AG08395 (cell line): ENCODE measurements at regions not wholly inside any gene's neighbourhood (a gene's known extent, or its start where the extent isn't known, plus 50 kb on each side); places are given as distances from the start of the nearest gene placed in this dataset.
"Not testable (repeated sequence)": the region's sequence is repeated elsewhere in the genome, so short reads cannot be mapped to it uniquely, and the experiment has no call there.

Experiments used
- DNase-seq: peaks from one replicate; pipeline ENCODE4 v3.0.0; 2012; ENCODE audit warnings: mixed read lengths, low spot score

GRCh38 chr4:159551281-159551680 is 448.4 kb downstream of the RAPGEF2 start:
- no peak for DNase-seq

DNA sequence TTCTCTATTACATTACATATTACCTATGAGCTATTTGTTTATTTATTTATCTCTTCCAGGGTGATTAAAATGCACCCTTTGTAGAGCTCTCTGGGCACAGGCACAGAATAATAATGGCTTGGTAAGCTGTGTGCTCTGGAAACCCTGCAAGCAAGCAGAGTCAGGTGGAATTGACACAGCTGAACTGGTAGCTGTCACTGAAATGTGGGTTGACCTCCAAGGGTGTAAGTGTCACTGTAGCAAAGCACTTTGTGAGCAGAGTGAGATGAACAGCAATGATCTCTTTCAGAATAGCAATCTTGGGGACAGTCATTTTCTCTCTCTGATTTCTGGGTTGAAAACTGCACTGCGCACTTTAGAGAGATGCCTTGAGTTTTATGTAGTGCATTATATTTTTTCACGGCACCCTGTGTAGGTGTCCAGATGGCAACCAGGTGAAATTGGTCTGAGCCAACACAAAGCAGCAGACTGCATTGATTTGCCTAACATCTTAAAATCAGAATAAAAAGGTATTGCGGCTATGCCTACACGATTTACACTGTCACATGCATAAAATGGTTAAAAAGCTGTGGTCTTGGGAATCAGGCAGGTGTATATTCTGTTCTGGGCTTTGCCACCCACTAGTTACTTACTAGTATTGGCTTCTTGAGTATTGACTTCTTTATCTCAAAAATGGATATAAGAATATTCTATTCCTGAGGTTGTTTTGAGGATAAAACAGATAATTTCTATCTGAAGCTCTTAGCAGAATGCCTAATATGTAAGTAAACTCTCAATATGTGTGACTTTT is 450.3 kb downstream of the RAPGEF2 start:
- no peak for DNase-seq

- no peak for DNase-seq
Observed at GRCh38 chr4:159555873-159556272, 453.0 kb downstream of the RAPGEF2 start.

GRCh38 chr4:159562366-159562765 is 459.5 kb downstream of the RAPGEF2 start:
- no peak for DNase-seq

- no peak for DNase-seq
Observed at GRCh38 chr4:159563257-159563656, 460.4 kb downstream of the RAPGEF2 start.

GRCh38 chr4:159564615-159565014 is 461.7 kb downstream of the RAPGEF2 start:
- DNase-seq: no peak

- DNase-seq: no peak
Observed at GRCh38 chr4:159566786-159567185, 463.9 kb downstream of the RAPGEF2 start.

GRCh38 chr4:159577241-159577640 is 474.4 kb downstream of the RAPGEF2 start:
- no peak for DNase-seq

- DNase-seq: no peak
Observed at GRCh38 chr4:159582685-159583084, 479.8 kb downstream of the RAPGEF2 start.

- no peak for DNase-seq
Observed at GRCh38 chr4:159592898-159593556, 490.1 kb downstream of the RAPGEF2 start.

GRCh38 chr4:159593681-159594080 is 490.8 kb downstream of the RAPGEF2 start:
- no peak for DNase-seq

DNA sequence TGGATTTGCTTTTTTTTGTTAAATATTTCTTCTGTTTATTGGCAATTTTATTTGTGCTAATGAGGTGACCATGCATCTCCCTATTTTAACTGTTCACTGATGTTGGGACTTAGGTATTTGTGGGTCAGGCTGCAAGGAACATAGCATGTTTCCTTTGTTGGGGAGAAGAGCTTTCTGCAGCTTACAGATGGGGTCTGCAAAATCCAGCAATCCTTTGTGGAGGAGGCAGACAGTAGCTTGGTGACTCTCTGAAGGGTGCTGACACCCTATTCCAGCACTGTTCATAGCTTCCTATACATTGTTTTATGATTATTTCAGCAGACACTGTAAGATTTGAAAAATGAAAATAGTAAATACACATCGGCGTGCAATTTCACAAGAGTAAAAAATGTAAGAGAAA is 491.7 kb downstream of the RAPGEF2 start:
- no peak for DNase-seq

GRCh38 chr4:159595101-159595500 is 492.2 kb downstream of the RAPGEF2 start:
- DNase-seq: not testable (repeated sequence)

DNA sequence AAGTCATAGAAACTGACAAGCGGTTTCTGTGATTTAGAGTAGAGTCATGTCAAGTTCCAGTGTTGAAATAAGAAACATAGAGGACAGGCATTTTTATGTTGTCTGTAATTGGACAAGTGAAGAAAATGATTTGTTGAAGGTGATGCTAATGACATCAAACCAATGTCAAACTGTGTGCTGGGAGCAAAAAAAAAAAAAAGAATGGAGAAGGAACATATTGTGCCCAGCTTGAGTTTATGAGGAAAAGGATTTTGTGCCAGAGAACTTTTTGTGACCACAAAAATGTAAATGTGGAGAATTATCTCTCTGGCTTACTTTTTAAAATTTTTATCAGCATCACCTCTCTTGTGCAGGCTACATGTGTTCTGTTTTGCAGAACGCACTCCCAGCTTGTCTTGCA is 495.7 kb downstream of the RAPGEF2 start:
- DNase-seq: no peak

GRCh38 chr4:159600061-159600460 is 497.2 kb downstream of the RAPGEF2 start:
- DNase-seq: no peak

DNA sequence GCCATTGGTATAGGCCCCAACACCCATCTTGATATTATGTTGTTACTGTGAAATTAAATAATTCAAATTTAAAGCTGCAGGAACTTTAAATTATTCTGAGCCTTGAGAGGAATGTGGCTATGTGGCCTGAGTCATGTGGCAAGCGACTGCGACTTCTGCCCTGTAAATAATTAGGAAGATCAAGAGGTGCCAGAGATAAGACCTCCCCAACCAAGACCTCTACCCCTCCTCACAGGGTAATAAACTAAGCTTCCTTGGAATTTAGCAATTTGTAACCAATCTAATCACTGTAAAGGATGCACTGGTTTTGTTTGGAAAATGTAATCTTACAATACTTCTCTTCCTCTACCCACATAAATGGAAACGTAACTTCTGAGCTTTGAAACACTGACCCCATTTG is 501.9 kb downstream of the RAPGEF2 start:
- no peak for DNase-seq

- no peak for DNase-seq
Observed at GRCh38 chr4:159606835-159607234, 504.0 kb downstream of the RAPGEF2 start.

DNA sequence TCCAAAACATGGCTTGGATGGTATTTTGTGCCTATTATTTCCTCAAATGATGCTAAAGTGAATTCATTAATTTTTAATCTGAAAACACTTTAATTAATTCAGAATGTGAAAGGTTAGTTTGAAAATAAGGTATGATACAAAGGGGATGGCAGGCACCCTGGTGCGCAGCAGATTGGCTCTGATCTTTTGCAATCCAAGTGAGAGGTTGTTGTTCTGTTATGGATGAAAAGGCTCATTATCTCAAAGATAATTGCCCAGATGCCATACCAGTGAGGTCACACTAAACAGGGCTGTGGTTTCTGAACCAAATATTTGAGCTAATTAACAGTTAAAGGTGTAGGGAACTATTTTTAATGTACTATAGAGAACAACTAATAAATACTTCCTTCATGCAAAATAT is 504.9 kb downstream of the RAPGEF2 start:
- no peak for DNase-seq

- no peak for DNase-seq
Observed at GRCh38 chr4:159608436-159608835, 505.6 kb downstream of the RAPGEF2 start.

DNA sequence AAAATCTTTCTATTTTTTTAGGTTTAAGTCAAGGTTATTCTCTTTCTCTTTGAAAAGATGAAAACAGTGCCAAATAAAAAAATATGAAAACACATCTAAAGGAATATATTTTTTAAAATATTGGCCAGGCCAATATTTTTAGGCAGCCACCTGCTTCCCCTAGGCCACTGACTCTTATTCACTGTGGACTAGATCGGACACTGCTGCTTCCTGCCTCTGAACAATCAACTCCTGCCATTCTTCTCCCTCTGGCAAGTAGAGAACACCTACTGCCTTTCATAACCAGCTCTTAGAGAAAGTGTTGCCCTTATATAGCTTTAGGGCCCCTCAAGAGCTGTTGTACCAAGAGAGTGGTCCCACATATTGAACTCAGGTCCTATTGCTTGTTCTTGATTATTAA is 529.2 kb downstream of the RAPGEF2 start:
- no peak for DNase-seq

- no peak for DNase-seq
Observed at GRCh38 chr4:159639671-159640323, 536.9 kb downstream of the RAPGEF2 start.

DNA sequence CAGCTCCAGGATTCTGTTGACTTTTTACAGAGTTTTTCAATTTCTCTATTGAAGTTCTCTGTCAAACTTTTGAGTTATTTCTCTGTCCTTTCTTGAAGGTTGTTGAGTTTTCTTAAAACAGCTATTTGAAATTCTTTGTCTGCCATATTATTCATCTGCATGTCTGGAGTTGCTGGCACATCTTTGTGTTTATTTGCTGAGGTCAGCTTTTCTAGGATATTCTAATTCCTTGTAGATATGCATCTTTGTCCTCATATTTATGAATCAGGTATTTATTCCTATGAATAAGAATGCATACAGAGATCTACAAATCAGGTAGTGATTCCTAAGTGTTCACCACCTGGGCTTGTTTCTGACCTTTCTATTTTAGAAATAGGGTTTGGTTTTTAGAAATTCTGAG is 546.4 kb downstream of the RAPGEF2 start:
- DNase-seq: no peak

GRCh38 chr4:159652871-159653270 is 550.0 kb downstream of the RAPGEF2 start:
- DNase-seq: no peak
